Lung (tissue), 11 donors: ENCODE measurements at regions not wholly inside any gene's neighbourhood (a gene's known extent, or its start where the extent isn't known, plus 50 kb on each side); places are given as distances from the start of the nearest gene placed in this dataset.

Experiments
- ATAC-seq: fragments of 200-7000 bp; cut with Tn5 transposase; one replicate; pipeline ENCODE4 v1.9.1; 2020; ENCODE audit warnings: moderate number of reproducible peaks; ENCODE audit not compliant: insufficient read depth, low FRiP score
- DNase-seq, 3 donors: peaks; one replicate each; pipeline ENCODE4 v3.0.0-alpha.2; 2013 to 2017
- H3K27ac ChIP-seq, 2 donors: one replicate each; pipeline ENCODE4 v1.5.1; 2013; ENCODE audit warnings: mild to moderate bottlenecking in 2 of 2, moderate library complexity in 2 of 2, control low read depth in 1 of 2, inconsistent platforms in 1 of 2, low read depth in 1 of 2, low read length in 1 of 2
- H3K27me3 ChIP-seq, 3 donors: one replicate each; pipeline ENCODE4 v1.5.1; 2013; ENCODE audit warnings: low read length in 2 of 3; ENCODE audit not compliant: control insufficient read depth in 3 of 3, insufficient read depth in 3 of 3
- H3K36me3 ChIP-seq, 4 donors: one replicate each; pipeline ENCODE4 v1.5.1; 2013; ENCODE audit warnings: low read length in 4 of 4, mild to moderate bottlenecking in 1 of 4, moderate library complexity in 1 of 4; ENCODE audit not compliant: control insufficient read depth in 4 of 4, insufficient read depth in 4 of 4
- H3K4me1 ChIP-seq, 5 donors: one replicate each; pipeline ENCODE4 v1.5.1; 2013; ENCODE audit warnings: low read length in 5 of 5, mild to moderate bottlenecking in 2 of 5, moderate library complexity in 1 of 5; ENCODE audit not compliant: control insufficient read depth in 5 of 5, insufficient read depth in 5 of 5
- H3K4me3 ChIP-seq: one replicate; pipeline ENCODE4 v1.5.1; 2013; ENCODE audit warnings: mild to moderate bottlenecking, control low read depth, moderate library complexity
- H3K9ac ChIP-seq, 2 donors: one replicate each; pipeline ENCODE4 v1.5.1; 2013; ENCODE audit warnings: low read length in 2 of 2, control low read depth in 1 of 2; ENCODE audit not compliant: insufficient read depth in 1 of 2
- H3K9me3 ChIP-seq, 4 donors: one replicate each; pipeline ENCODE4 v1.5.1; 2013; ENCODE audit warnings: low read length in 3 of 4, mild to moderate bottlenecking in 1 of 4, moderate library complexity in 1 of 4; ENCODE audit not compliant: control insufficient read depth in 4 of 4, insufficient read depth in 3 of 4
- CTCF ChIP-seq: IDR thresholded peaks from 2 replicates; pipeline ENCODE4 v1.5.1; 2012; ENCODE audit warnings: mild to moderate bottlenecking; ENCODE audit errors: control extremely low read depth, extremely low read depth
- WGBS, 2 donors: extraction: QIAGEN DNeasy Blood & Tissue Kit; methylation state at CpG; one replicate each; pipeline ENCODE4 v1.1.7; 2013; 5-methylcytosine and 5-hydroxymethylcytosine counted together
- donor health status: control.
- donor health status: control.
- donor health status: Bipolar disorder and iron deficiency.
- donor health status: healthy.
- donor health status: DM: yes; HTN: yes; CAD: no.

DNA sequence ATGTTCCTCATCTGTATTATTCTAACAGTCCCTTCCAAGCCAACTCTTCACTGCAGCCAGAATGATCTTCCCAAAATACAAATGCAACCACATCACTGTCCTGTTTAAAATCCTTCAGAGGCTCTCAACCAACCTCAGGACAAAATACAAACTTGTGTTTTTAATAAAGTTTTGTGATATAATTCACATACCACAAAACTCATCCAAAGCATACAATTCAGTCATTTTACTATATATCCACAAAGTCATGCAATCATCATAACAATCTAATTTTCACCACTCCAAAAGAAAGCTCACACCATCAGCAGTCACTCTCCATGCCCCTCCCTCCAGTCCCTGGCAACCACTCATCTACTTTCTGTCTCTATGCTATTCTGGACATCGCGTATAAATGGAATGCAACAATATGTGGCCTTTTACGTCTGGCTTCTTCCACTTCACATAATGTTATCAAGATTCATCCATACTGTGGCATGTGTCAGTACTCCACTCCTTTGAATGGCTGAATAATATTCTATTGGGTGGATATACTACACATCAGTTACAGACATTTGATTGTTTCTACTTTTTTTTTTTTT lies 81.7 kb upstream of the DOCK9 start:
- no peak overlapping the region for H3K9ac ChIP-seq
- no peak for TF ChIP-seq CTCF
- DNase-seq (no peak), ATAC-seq (no peak)
- H3K4me1 ChIP-seq, result peaks cover 0 to 17% (median 0%) of the 10 kb centered on the region in 5 donors
- no peaks in the 10 kb centered on the region for H3K9me3 ChIP-seq
- H3K4me3 ChIP-seq, result no peak overlapping the region
- no peak overlapping the region for H3K27ac ChIP-seq
- no peaks in the 10 kb centered on the region for H3K36me3 ChIP-seq
- WGBS, 2 donors, result 84 to 91% methylated on average over 3 of the region's 3 CpGs
- H3K27me3 ChIP-seq, result no peaks in the 10 kb centered on the region

GRCh38 chr13:99061411-99061810 lies 83.5 kb upstream of the DOCK9 start:
- Histone ChIP-seq H3K36me3 (no peaks in the 10 kb centered on the region), H3K27ac (no peak overlapping the region), H3K4me1 (peaks cover 0 to 17% (median 0%) of the 10 kb centered on the region in 5 donors), H3K9ac (no peak overlapping the region), H3K4me3 (no peak overlapping the region), H3K9me3 (peaks cover 0 to 2% (median 0%) of the 10 kb centered on the region in 4 donors), H3K27me3 (no peaks in the 10 kb centered on the region)
- TF ChIP-seq CTCF, result no peak
- WGBS, 2 donors, result 82 to 92% methylated on average over 4 of the region's 4 CpGs
- no peak for DNase-seq
- ATAC-seq, result no peak

DNA sequence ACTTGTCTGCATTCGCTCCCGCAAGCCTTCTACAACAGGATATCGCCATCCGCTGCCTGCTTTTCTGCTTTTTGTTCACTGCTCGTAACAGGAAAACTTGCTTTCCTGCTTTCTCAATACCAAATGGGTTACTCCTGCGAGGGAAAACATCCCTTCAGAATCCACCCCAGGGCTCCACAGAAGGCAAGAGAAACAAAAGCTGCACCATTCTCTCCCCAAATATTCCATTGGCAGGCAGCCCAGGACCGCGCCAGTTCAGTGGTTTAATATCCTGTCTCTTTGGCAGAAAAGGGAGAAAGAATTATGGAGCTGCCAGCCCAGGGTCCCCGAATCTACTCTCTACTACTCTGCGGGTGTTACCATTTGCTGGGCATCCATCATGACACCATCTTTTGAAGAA lies 84.7 kb upstream of the DOCK9 start:
- Histone ChIP-seq H3K4me3 (no peak overlapping the region), H3K27ac (peak overlapping the region; percentile 45 to 48), H3K4me1 (peaks cover 0 to 12% (median 0%) of the 10 kb centered on the region in 5 donors), H3K9me3 (peaks cover 0 to 2% (median 0%) of the 10 kb centered on the region in 4 donors), H3K9ac (no peak overlapping the region), H3K27me3 (no peaks in the 10 kb centered on the region), H3K36me3 (no peaks in the 10 kb centered on the region)
- DNase-seq (peak; percentile 44 to 63 (median 45)), ATAC-seq (no peak)
- TF ChIP-seq CTCF, result no peak
- 13 to 34% methylated on average over 10 of the region's 10 CpGs for WGBS, 2 donors

DNA sequence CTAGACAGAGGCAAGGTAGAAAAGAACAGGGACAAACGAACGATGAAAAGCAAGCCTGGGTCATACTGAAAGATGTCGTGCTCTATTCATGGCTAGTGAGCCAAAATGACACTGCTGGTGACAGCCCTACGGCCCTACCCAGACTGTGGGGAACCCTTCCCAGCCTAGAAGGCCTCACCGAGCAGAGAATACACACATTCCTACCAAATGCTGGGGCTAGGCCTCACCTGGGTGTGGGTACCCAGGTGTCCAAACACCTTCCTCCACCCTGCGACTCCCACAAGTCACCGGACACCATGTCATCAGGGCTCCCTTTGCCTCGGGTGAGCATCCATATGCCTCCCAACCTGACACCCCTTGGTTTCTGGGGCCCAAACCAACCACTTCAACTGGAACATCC lies 85.3 kb upstream of the DOCK9 start:
- no peak for TF ChIP-seq CTCF
- Histone ChIP-seq H3K4me3 (no peak overlapping the region), H3K4me1 (peaks cover 0 to 12% (median 0%) of the 10 kb centered on the region in 5 donors), H3K9me3 (peaks cover 0 to 2% (median 0%) of the 10 kb centered on the region in 4 donors), H3K36me3 (no peaks in the 10 kb centered on the region), H3K9ac (no peak overlapping the region), H3K27me3 (no peaks in the 10 kb centered on the region), H3K27ac (peak overlapping the region in 1 of 2 donors; percentile 0)
- 89 to 91% methylated on average over 8 of the region's 8 CpGs for WGBS, 2 donors
- ATAC-seq (no peak), DNase-seq (no peak)
